ENCODE measurements at regions not wholly inside any gene's neighbourhood (a gene's known extent, or its start where the extent isn't known, plus 50 kb on each side); places are given as distances from the start of the nearest gene placed in this dataset.

DNA sequence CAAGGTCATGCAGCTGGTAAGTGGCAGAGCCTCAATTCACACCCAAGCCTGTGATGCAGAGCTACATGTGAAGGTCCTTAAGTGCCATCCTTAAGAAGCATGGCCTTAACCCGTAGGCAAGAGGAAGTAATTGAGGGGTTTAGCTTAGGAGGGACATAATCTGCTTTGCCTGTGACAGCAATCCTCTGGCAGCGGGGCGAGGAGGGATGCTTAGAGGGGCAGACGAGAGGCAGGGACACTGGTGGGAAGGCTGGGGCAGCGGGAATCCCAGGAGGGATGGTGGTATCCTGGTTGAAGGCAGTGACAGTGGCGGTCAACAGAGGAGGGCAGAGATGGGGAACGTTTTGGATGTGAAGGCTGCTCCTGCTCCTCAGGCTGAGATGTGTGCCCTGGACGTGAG is 88.1 kb downstream of the EFNB1 start:
- Histone ChIP-seq H3F3A (replicated peaks; ENCODE audit: insufficient read depth) (no peaks in the 10 kb centered on the region), H3K27ac (ENCODE audit: low read depth in 2 of 2, low read length in 1 of 2) (no peak overlapping the region), H3K9me2 (no peaks in the 10 kb centered on the region), H3K4me3 (ENCODE audit: low read depth in 2 of 2, low read length in 1 of 2) (no peak overlapping the region), H3K36me3 (replicated peaks in 1 of 2; ENCODE audit: control insufficient read depth in 1 of 2, insufficient read depth in 2 of 2, low read length in 1 of 2) (no peaks in the 10 kb centered on the region), H3K4me1 (ENCODE audit: control insufficient read depth in 1 of 2, insufficient read depth in 2 of 2, low read depth in 1 of 2, low read length in 1 of 2) (peaks cover 0 to 6% of the 10 kb centered on the region in 2 experiments; a peak in 1 of 4 replicates), H3K9ac (no peak overlapping the region), H4K20me1 (ENCODE audit: insufficient read depth) (no peaks in the 10 kb centered on the region), H3K27me3 (ENCODE audit: insufficient read depth) (peaks cover 28% of the 10 kb centered on the region; the same call in 1 of the 2 replicates), H3K4me2 (no peak overlapping the region), H3K79me2 (ENCODE audit: insufficient read depth) (no peaks in the 10 kb centered on the region), H3K9me3 (no peaks in the 10 kb centered on the region), H2AFZ (ENCODE audit: low read depth) (no peak overlapping the region)
- WGBS (ENCODE audit: low lambda C conversion rate), result 48% methylated on average over 8 of the region's 8 CpGs
- no peak for DNase-seq
- ChIA-PET CTCF (interaction anchor here (0.9 to 9.6 kb wide), 3 partner anchors 11 to 87 kb away, joined by 3 to 52 read pairs (median 3); partner anchors contain the start of gene EFNB1), POLR2A (no interaction called here)
- TF ChIP-seq, protein P1, sequence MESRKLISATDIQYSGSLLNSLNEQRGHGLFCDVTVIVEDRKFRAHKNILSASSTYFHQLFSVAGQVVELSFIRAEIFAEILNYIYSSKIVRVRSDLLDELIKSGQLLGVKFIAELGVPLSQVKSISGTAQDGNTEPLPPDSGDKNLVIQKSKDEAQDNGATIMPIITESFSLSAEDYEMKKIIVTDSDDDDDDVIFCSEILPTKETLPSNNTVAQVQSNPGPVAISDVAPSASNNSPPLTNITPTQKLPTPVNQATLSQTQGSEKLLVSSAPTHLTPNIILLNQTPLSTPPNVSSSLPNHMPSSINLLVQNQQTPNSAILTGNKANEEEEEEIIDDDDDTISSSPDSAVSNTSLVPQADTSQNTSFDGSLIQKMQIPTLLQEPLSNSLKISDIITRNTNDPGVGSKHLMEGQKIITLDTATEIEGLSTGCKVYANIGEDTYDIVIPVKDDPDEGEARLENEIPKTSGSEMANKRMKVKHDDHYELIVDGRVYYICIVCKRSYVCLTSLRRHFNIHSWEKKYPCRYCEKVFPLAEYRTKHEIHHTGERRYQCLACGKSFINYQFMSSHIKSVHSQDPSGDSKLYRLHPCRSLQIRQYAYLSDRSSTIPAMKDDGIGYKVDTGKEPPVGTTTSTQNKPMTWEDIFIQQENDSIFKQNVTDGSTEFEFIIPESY (IDR thresholded peaks at IDR 0.05; ENCODE audit: borderline replicate concordance, low read depth), result no peak
- TF ChIP-seq GATA2 (CRISPR knock-in tag; IDR thresholded peaks at IDR 0.05) (no peak), JUND (IDR thresholded peaks at IDR 0.05) (no peak), NRF1 (IDR thresholded peaks at IDR 0.05; ENCODE audit: low read depth, low read length) (no peak), MEF2A (IDR thresholded peaks at IDR 0.05; ENCODE audit: borderline replicate concordance, low read depth) (no peak), EZH2phosphoT487 (IDR thresholded peaks at IDR 0.05; ENCODE audit: borderline replicate concordance, low read depth) (no peak), MXI1 (IDR thresholded peaks at IDR 0.05; ENCODE audit: low read depth, low read length) (no peak), FOXM1 (IDR thresholded peaks at IDR 0.05; ENCODE audit: low read depth) (no peak), NFIC (IDR thresholded peaks at IDR 0.05; ENCODE audit: borderline replicate concordance) (no peak), SIN3A (IDR thresholded peaks at IDR 0.05; ENCODE audit: borderline replicate concordance, low read depth, low read length) (no peak), RXRA (IDR thresholded peaks at IDR 0.05; ENCODE audit: borderline replicate concordance, low read depth) (no peak)
- TF ChIP-seq, protein P2, sequence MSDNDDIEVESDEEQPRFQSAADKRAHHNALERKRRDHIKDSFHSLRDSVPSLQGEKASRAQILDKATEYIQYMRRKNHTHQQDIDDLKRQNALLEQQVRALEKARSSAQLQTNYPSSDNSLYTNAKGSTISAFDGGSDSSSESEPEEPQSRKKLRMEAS (IDR thresholded peaks at IDR 0.05; ENCODE audit: low read depth), result no peak
- TF ChIP-seq, protein P3, sequence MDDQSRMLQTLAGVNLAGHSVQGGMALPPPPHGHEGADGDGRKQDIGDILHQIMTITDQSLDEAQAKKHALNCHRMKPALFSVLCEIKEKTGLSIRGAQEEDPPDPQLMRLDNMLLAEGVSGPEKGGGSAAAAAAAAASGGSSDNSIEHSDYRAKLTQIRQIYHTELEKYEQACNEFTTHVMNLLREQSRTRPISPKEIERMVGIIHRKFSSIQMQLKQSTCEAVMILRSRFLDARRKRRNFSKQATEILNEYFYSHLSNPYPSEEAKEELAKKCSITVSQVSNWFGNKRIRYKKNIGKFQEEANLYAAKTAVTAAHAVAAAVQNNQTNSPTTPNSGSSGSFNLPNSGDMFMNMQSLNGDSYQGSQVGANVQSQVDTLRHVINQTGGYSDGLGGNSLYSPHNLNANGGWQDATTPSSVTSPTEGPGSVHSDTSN (IDR thresholded peaks at IDR 0.05), result no peak
- TF ChIP-seq, protein P4, sequence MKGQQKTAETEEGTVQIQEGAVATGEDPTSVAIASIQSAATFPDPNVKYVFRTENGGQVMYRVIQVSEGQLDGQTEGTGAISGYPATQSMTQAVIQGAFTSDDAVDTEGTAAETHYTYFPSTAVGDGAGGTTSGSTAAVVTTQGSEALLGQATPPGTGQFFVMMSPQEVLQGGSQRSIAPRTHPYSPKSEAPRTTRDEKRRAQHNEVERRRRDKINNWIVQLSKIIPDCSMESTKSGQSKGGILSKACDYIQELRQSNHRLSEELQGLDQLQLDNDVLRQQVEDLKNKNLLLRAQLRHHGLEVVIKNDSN (IDR thresholded peaks at IDR 0.05; ENCODE audit: borderline replicate concordance, low read depth), result no peak

DNA sequence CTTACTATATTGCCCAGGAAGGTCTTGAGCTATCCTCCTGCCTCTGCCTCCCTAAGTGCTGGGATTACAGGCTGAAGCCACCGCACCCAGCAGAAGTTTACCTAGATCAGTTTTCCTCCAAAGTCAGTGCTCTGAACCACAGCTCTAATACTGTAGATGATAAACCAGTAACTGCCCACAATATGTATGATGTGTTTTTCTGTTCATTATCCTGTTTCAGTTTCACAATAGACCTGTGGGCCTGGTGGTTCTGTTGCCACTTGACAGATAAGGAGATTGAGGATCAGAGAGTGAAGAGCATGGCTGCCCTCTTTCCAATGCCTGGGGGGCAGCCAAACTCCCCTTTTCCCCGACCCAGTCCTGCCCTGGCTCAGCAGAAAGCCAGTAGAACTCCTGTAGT is 87.0 kb downstream of the EFNB1 start:
- Histone ChIP-seq H3K36me3 (replicated peaks in 1 of 2; ENCODE audit: control insufficient read depth in 1 of 2, insufficient read depth in 2 of 2, low read length in 1 of 2) (no peaks in the 10 kb centered on the region), H3K9me2 (no peaks in the 10 kb centered on the region), H3F3A (replicated peaks; ENCODE audit: insufficient read depth) (no peaks in the 10 kb centered on the region), H4K20me1 (ENCODE audit: insufficient read depth) (no peaks in the 10 kb centered on the region), H3K4me2 (no peak overlapping the region), H3K27me3 (ENCODE audit: insufficient read depth) (peaks cover 35% of the 10 kb centered on the region; the same call in 1 of the 2 replicates), H3K9me3 (no peaks in the 10 kb centered on the region), H2AFZ (ENCODE audit: low read depth) (no peak overlapping the region), H3K4me1 (ENCODE audit: control insufficient read depth in 1 of 2, insufficient read depth in 2 of 2, low read depth in 1 of 2, low read length in 1 of 2) (peaks cover 0 to 6% of the 10 kb centered on the region in 2 experiments; a peak in 1 of 4 replicates), H3K9ac (no peak overlapping the region), H3K79me2 (ENCODE audit: insufficient read depth) (no peaks in the 10 kb centered on the region), H3K27ac (ENCODE audit: low read depth in 2 of 2, low read length in 1 of 2) (no peak overlapping the region), H3K4me3 (ENCODE audit: low read depth in 2 of 2, low read length in 1 of 2) (no peak overlapping the region)
- CTCF ChIA-PET, result interaction anchor here (0.7 to 9.6 kb wide), 2 partner anchors 7 to 86 kb away, joined by 3 to 52 read pairs; partner anchors contain the start of gene EFNB1
- no peak for DNase-seq
- 24% methylated on average over 2 of the region's 2 CpGs for WGBS (ENCODE audit: low lambda C conversion rate)
- POLR2A ChIA-PET, result no interaction called here
- TF ChIP-seq TAF1 (IDR thresholded peaks at IDR 0.05; ENCODE audit: borderline replicate concordance, low read depth, low read length), result no peak
- TF ChIP-seq SMC3 (IDR thresholded peaks at IDR 0.05; ENCODE audit: low read depth, low read length), result no peak
- TF ChIP-seq, protein P5, sequence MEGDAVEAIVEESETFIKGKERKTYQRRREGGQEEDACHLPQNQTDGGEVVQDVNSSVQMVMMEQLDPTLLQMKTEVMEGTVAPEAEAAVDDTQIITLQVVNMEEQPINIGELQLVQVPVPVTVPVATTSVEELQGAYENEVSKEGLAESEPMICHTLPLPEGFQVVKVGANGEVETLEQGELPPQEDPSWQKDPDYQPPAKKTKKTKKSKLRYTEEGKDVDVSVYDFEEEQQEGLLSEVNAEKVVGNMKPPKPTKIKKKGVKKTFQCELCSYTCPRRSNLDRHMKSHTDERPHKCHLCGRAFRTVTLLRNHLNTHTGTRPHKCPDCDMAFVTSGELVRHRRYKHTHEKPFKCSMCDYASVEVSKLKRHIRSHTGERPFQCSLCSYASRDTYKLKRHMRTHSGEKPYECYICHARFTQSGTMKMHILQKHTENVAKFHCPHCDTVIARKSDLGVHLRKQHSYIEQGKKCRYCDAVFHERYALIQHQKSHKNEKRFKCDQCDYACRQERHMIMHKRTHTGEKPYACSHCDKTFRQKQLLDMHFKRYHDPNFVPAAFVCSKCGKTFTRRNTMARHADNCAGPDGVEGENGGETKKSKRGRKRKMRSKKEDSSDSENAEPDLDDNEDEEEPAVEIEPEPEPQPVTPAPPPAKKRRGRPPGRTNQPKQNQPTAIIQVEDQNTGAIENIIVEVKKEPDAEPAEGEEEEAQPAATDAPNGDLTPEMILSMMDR (IDR thresholded peaks at IDR 0.05), result no peak
- TF ChIP-seq MEF2A (IDR thresholded peaks at IDR 0.05; ENCODE audit: borderline replicate concordance, low read depth), result no peak
- TF ChIP-seq ELF1 (IDR thresholded peaks at IDR 0.05), result no peak
- no peak for TF ChIP-seq RCOR1 (IDR thresholded peaks at IDR 0.05; ENCODE audit: low read length)
- TF ChIP-seq EZH2phosphoT487 (IDR thresholded peaks at IDR 0.05; ENCODE audit: borderline replicate concordance, low read depth), result no peak
- TF ChIP-seq, protein P2 (IDR thresholded peaks at IDR 0.05; ENCODE audit: low read depth), result no peak
- TF ChIP-seq MXI1 (IDR thresholded peaks at IDR 0.05; ENCODE audit: low read depth, low read length), result no peak
- TF ChIP-seq, protein P1 (IDR thresholded peaks at IDR 0.05; ENCODE audit: borderline replicate concordance, low read depth), result no peak

All from SK-N-SH (cell line).